ENCODE measurements at regions not wholly inside any gene's neighbourhood (a gene's known extent, or its start where the extent isn't known, plus 50 kb on each side); places are given as distances from the start of the nearest gene placed in this dataset.

- no peaks in the 10 kb centered on the region for H3K36me3 ChIP-seq (replicated peaks in 1 of 2; ENCODE audit: control insufficient read depth in 1 of 2, insufficient read depth in 2 of 2, low read length in 1 of 2)
- DNase-seq, result no peak
- H3K9me3 ChIP-seq, result peaks cover 18% of the 10 kb centered on the region; the same call in 1 of the 2 replicates
- no peaks in the 10 kb centered on the region for H4K20me1 ChIP-seq (ENCODE audit: insufficient read depth)
- H3K9ac ChIP-seq, result no peak overlapping the region
- no peak overlapping the region for H2AFZ ChIP-seq (ENCODE audit: low read depth)
- no peaks in the 10 kb centered on the region for H3F3A ChIP-seq (replicated peaks; ENCODE audit: insufficient read depth)
- no peaks in the 10 kb centered on the region for H3K4me1 ChIP-seq (ENCODE audit: control insufficient read depth in 1 of 2, insufficient read depth in 2 of 2, low read depth in 1 of 2, low read length in 1 of 2)
- no peak overlapping the region for H3K4me3 ChIP-seq (ENCODE audit: low read depth in 2 of 2, low read length in 1 of 2)
- H3K27ac ChIP-seq (ENCODE audit: low read depth in 2 of 2, low read length in 1 of 2), result no peak overlapping the region
- ChIA-PET CTCF (interaction anchor here (0.6 kb wide), 1 partner anchor 143 kb away, joined by 3 read pairs; no protein-coding TSS in a partner anchor), POLR2A (no interaction called here)
- no peaks in the 10 kb centered on the region for H3K27me3 ChIP-seq (ENCODE audit: insufficient read depth)
- 67% methylated on average over 9 of the region's 9 CpGs for WGBS (ENCODE audit: low lambda C conversion rate)
- TF ChIP-seq ELF1 (IDR thresholded peaks at IDR 0.05), result no peak
- TF ChIP-seq, protein P1, sequence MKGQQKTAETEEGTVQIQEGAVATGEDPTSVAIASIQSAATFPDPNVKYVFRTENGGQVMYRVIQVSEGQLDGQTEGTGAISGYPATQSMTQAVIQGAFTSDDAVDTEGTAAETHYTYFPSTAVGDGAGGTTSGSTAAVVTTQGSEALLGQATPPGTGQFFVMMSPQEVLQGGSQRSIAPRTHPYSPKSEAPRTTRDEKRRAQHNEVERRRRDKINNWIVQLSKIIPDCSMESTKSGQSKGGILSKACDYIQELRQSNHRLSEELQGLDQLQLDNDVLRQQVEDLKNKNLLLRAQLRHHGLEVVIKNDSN (IDR thresholded peaks at IDR 0.05; ENCODE audit: borderline replicate concordance, low read depth), result no peak
- no peak for TF ChIP-seq TEAD4 (IDR thresholded peaks at IDR 0.05; ENCODE audit: borderline replicate concordance, insufficient read depth)
- TF ChIP-seq SMC3 (IDR thresholded peaks at IDR 0.05; ENCODE audit: low read depth, low read length), result no peak
- TF ChIP-seq POLR2AphosphoS5 (IDR thresholded peaks at IDR 0.05; ENCODE audit: low read depth, low read length), result no peak
- TF ChIP-seq REST (IDR thresholded peaks at IDR 0.05; ENCODE audit: low read depth, low read length), result no peak
- no peak for TF ChIP-seq CHD2 (IDR thresholded peaks at IDR 0.05; ENCODE audit: low read length, partially characterized antibody)
- no peak for TF ChIP-seq NRF1 (IDR thresholded peaks at IDR 0.05; ENCODE audit: low read depth, low read length)
- no peak for TF ChIP-seq FOSL2 (IDR thresholded peaks at IDR 0.05; ENCODE audit: borderline replicate concordance, low read depth)
- TF ChIP-seq FOXJ3 (CRISPR knock-in tag; IDR thresholded peaks at IDR 0.05), result no peak
- TF ChIP-seq MEF2A (IDR thresholded peaks at IDR 0.05; ENCODE audit: borderline replicate concordance, low read depth), result no peak
- TF ChIP-seq EP300 (IDR thresholded peaks at IDR 0.05; ENCODE audit: borderline replicate concordance in 1 of 2, low read depth in 1 of 2, low read length in 1 of 2), result no peak
- TF ChIP-seq MXI1 (IDR thresholded peaks at IDR 0.05; ENCODE audit: low read depth, low read length), result no peak
- TF ChIP-seq, protein P2, sequence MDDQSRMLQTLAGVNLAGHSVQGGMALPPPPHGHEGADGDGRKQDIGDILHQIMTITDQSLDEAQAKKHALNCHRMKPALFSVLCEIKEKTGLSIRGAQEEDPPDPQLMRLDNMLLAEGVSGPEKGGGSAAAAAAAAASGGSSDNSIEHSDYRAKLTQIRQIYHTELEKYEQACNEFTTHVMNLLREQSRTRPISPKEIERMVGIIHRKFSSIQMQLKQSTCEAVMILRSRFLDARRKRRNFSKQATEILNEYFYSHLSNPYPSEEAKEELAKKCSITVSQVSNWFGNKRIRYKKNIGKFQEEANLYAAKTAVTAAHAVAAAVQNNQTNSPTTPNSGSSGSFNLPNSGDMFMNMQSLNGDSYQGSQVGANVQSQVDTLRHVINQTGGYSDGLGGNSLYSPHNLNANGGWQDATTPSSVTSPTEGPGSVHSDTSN (IDR thresholded peaks at IDR 0.05), result no peak
- no peaks in the 10 kb centered on the region for H3K9me2 ChIP-seq
- H3K4me2 ChIP-seq, result no peak overlapping the region
- no peaks in the 10 kb centered on the region for H3K79me2 ChIP-seq (ENCODE audit: insufficient read depth)
Observed at GRCh38 chr2:10517351-10518043, 69.4 kb upstream of the ODC1 start.

Data from SK-N-SH (cell line).